Spleen (tissue), 11 donors: ENCODE measurements at regions not wholly inside any gene's neighbourhood (a gene's known extent, or its start where the extent isn't known, plus 50 kb on each side); places are given as distances from the start of the nearest gene placed in this dataset.

Source experiments
- DNase-seq: peaks from one replicate; pipeline ENCODE4 v3.0.0-alpha.2; 2020
- H3K27ac ChIP-seq, 8 donors: fragments of 200-600 bp; sonication (generic) in 7 of 8; 1 replicate in 4 of 8; 2 replicates in 4 of 8; pipeline versions ENCODE4 v1.5.0 to v1.8.0; 2016 to 2021; ENCODE audit warnings: inconsistent platforms in 4 of 8, mild to moderate bottlenecking in 4 of 8, moderate library complexity in 1 of 8
- H3K27me3 ChIP-seq, 7 donors: fragments of 200-600 bp; sonication (generic) in 6 of 7; replicated peaks in 1 of 7; 1 replicate in 4 of 7; 2 replicates in 3 of 7; pipeline versions ENCODE4 v1.5.0 to v1.8.0; 2016 to 2021; ENCODE audit warnings: inconsistent platforms in 3 of 7, mild to moderate bottlenecking in 1 of 7
- H3K36me3 ChIP-seq, 6 donors: fragments of 200-600 bp; sonication (generic) in 5 of 6; 1 replicate in 4 of 6; 2 replicates in 2 of 6; pipeline versions ENCODE4 v1.5.0 to v1.8.0; 2016 to 2021; ENCODE audit warnings: inconsistent platforms in 2 of 6
- H3K4me1 ChIP-seq, 6 donors: fragments of 200-600 bp; sonication (generic) in 5 of 6; 1 replicate in 3 of 6; 2 replicates in 3 of 6; pipeline versions ENCODE4 v1.5.0 to v1.8.0; 2016 to 2021; ENCODE audit warnings: inconsistent platforms in 3 of 6
- H3K4me3 ChIP-seq, 8 donors: fragments of 200-600 bp; sonication (generic) in 7 of 8; 1 replicate in 4 of 8; 2 replicates in 4 of 8; pipeline versions ENCODE4 v1.5.0 to v1.8.0; 2016 to 2021; ENCODE audit warnings: inconsistent platforms in 4 of 8, mild to moderate bottlenecking in 4 of 8, moderate library complexity in 2 of 8
- H3K9me3 ChIP-seq, 8 donors: fragments of 200-600 bp; sonication (generic) in 7 of 8; 1 replicate in 4 of 8; 2 replicates in 4 of 8; pipeline versions ENCODE4 v1.5.0 to v1.8.0; 2016 to 2021; ENCODE audit warnings: inconsistent platforms in 4 of 8
- POLR2A ChIP-seq, 3 donors: fragments of 450-650 bp; IDR thresholded peaks; one replicate each; pipeline ENCODE4 v1.5.1; 2017; ENCODE audit warnings: antibody characterized with exemption in 3 of 3, mild to moderate bottlenecking in 1 of 3
- POLR2AphosphoS5 ChIP-seq, 3 donors: sonication (generic); formaldehyde crosslinking; IDR thresholded peaks; one replicate each; pipeline ENCODE4 v1.5.1; 2017; ENCODE audit warnings: antibody characterized with exemption in 3 of 3
- WGBS, 5 donors: extraction: QIAGEN DNeasy Blood & Tissue Kit in 3 of 5; methylation state at CpG; one replicate each; pipeline versions ENCODE4 v1.1.5 to v1.1.7; 2013 to 2018; 5-methylcytosine and 5-hydroxymethylcytosine counted together
- intact Hi-C: fragments of 100-400 bp; cut with DNase I; formaldehyde crosslinking; loops from one replicate; pipeline ENCODE4 v1.15.0; 2023; ENCODE audit warnings: low total_unique reads
- TF ChIP-seq, protein P1 (sequence below), 11 experiments: fragments of 200-600 bp in 7 of 11; fragments of 450-650 bp in 4 of 11; sonication (generic) in 4 of 11; IDR thresholded peaks in 8 of 11; conservative IDR thresholded peaks in 3 of 11; 1 replicate in 7 of 11; 2 replicates in 4 of 11; pipeline versions ENCODE4 v1.4.0 to v1.8.0; 2016 to 2021; ENCODE audit warnings: antibody characterized with exemption in 11 of 11, inconsistent platforms in 4 of 11, mild to moderate bottlenecking in 1 of 11
- donor health status: healthy with polysubstance abuse.
- donor health status: DM: no; HTN: no; CAD: no; lungs with moderate emphysema.
- donor health status: DM: no; HTN: no; CAD: no.
- donor health status: Bipolar disorder and iron deficiency.
- donor health status: healthy.
- donor health status: DM: no; HTN: no; CAD: no.
- donor health status: DM: yes; HTN: yes; CAD: no.

DNA sequence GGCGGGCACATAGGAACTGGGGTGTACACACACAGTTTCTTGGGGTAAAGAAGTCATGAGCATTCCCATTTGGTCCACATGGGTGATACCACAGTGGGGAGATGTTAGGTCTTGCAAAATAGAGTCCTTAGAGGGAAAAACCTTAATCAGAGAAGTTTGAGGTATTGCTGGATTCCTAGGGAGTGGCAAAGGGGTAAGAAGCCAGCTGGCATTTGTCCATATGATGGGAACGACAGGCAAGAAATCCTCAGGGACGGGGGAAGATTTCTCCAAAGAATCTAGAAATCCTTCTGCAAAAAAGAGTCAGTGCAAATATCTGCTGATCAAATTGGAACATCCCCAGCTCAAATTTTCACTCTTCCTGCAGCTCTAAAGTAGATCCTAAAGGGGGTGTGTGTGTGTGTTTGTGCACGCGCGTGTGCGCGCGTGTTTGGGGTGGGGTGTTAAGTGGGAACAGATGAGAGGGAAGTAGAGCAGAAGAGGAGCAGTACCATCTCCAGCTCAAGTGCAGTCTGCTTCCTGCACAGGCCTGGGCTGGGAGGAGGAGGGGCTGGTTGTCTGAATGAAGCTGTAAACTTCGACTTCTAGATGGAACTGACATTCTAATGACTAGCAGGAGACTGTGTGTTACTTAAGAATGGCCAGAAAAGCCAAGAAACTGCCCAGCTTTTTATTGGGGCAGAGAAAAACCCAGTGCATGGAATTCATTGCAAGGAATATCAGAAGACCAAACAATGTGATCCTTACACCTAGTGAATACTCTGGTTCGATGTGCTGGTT is 168.0 kb downstream of the SPP2 start:
- H3K27ac ChIP-seq, result no peak overlapping the region
- no peaks in the 10 kb centered on the region for H3K27me3 ChIP-seq
- no peak overlapping the region for H3K4me3 ChIP-seq
- H3K4me1 ChIP-seq, result peaks cover 0 to 19% (median 9%) of the 10 kb centered on the region in 6 donors
- intact Hi-C loops, result no loop called here
- no peak for DNase-seq
- no peak for TF ChIP-seq POLR2AphosphoS5 (IDR thresholded peaks at IDR 0.05)
- TF ChIP-seq, protein P1, sequence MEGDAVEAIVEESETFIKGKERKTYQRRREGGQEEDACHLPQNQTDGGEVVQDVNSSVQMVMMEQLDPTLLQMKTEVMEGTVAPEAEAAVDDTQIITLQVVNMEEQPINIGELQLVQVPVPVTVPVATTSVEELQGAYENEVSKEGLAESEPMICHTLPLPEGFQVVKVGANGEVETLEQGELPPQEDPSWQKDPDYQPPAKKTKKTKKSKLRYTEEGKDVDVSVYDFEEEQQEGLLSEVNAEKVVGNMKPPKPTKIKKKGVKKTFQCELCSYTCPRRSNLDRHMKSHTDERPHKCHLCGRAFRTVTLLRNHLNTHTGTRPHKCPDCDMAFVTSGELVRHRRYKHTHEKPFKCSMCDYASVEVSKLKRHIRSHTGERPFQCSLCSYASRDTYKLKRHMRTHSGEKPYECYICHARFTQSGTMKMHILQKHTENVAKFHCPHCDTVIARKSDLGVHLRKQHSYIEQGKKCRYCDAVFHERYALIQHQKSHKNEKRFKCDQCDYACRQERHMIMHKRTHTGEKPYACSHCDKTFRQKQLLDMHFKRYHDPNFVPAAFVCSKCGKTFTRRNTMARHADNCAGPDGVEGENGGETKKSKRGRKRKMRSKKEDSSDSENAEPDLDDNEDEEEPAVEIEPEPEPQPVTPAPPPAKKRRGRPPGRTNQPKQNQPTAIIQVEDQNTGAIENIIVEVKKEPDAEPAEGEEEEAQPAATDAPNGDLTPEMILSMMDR (IDR thresholded peaks at IDR 0.05 in 8 of 11, conservative IDR thresholded peaks at IDR 0.05 in 3 of 11), result no peak
- no peak for TF ChIP-seq POLR2A (IDR thresholded peaks at IDR 0.05)
- H3K36me3 ChIP-seq, result no peaks in the 10 kb centered on the region
- WGBS, 5 donors, result 35 to 59% (median 45%) methylated on average over 11 of the region's 11 CpGs
- no peaks in the 10 kb centered on the region for H3K9me3 ChIP-seq

DNA sequence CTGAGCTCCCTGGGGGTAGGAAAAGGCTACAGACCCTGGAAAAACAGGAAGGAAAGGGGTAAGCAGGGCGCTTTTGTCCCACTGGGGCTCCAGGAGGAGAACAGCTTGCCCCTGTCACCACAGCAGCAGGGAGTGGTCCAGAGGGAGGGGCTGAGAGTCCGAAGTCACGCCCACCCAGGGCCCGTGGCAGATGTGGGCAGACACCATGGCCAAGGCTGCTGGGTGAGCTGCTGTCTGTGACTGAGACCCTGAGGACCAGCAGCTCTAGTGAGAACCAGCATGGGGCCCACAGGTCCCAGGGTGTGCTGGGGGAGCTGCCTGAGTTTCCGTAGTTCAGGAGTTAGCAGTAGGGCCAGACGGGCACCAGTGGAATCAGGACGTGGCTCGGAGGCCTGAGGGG is 162.0 kb downstream of the SPP2 start:
- WGBS, 5 donors, result 75 to 82% (median 76%) methylated on average over 8 of the region's 8 CpGs
- Histone ChIP-seq H3K9me3 (peaks cover 0 to 1% (median 0%) of the 10 kb centered on the region in 8 donors), H3K4me3 (no peak overlapping the region), H3K27me3 (peaks cover 0 to 11% (median 0%) of the 10 kb centered on the region in 7 donors), H3K4me1 (peaks cover 0 to 9% (median 2%) of the 10 kb centered on the region in 6 donors), H3K36me3 (no peaks in the 10 kb centered on the region), H3K27ac (peak overlapping the region in 5 of 8 donors; percentile 46 to 66 (median 59))
- TF ChIP-seq POLR2A (IDR thresholded peaks at IDR 0.05) (no peak), POLR2AphosphoS5 (IDR thresholded peaks at IDR 0.05) (no peak)
- TF ChIP-seq, protein P1 (IDR thresholded peaks at IDR 0.05 in 8 of 11, conservative IDR thresholded peaks at IDR 0.05 in 3 of 11), result no peak
- intact Hi-C loops, result no loop called here
- DNase-seq, result no peak

DNA sequence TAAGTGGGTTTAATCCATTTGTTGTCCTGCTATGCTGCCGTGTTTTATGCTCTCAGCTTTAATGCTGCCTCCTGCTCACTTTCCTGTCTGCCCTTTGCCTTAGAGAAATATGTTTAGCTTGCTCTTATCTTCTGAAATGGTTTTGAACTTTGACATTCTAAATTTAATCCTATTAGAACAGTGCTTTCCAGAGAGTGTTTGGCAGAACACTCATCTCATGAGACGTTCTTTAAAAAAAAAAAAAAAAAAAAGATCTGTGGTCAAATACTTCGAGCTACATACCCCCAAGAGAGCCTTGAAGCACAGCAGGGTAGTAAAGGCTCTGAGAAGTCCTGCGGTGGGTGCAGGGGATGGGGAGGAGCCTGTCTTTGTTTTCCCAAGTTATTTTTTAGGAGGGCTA is 161.3 kb downstream of the SPP2 start:
- Histone ChIP-seq H3K4me3 (no peak overlapping the region), H3K36me3 (no peaks in the 10 kb centered on the region), H3K4me1 (peaks cover 0 to 5% (median 2%) of the 10 kb centered on the region in 6 donors), H3K27me3 (peaks cover 0 to 11% (median 0%) of the 10 kb centered on the region in 7 donors), H3K27ac (peak overlapping the region in 6 of 8 donors; percentile 46 to 67 (median 61)), H3K9me3 (peaks cover 0 to 9% (median 5%) of the 10 kb centered on the region in 8 donors)
- intact Hi-C loops, result no loop called here
- no peak for TF ChIP-seq POLR2A (IDR thresholded peaks at IDR 0.05)
- TF ChIP-seq, protein P1 (IDR thresholded peaks at IDR 0.05 in 8 of 11, conservative IDR thresholded peaks at IDR 0.05 in 3 of 11), result no peak
- TF ChIP-seq POLR2AphosphoS5 (IDR thresholded peaks at IDR 0.05), result no peak
- no peak for DNase-seq
- WGBS, 5 donors, result 52 to 64% (median 56%) methylated on average over 4 of the region's 4 CpGs

DNA sequence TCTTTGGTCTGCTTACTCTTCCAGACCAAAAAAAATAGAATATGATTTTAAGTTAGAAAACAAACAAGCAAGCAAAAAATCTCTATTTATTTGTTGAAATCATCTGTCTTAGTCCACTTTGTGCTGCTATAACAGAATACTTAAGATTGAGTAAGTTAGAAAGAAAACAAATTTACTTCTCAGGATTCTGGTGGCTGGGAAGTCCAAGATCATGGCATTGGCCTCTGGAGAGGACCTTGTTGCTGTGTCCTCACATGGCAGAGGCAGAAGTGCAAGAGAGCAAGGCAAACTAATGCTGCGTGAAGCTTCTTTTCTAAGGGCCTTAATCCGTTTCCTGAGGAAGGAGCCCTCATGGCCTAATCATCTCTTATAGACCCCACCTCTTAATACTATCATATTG is 156.2 kb downstream of the SPP2 start:
- no peaks in the 10 kb centered on the region for H3K36me3 ChIP-seq

More for the DNA sequence above, 156.2 kb downstream of the SPP2 start:
- DNase-seq, result no peak
- intact Hi-C loops, result no loop called here
- 87 to 100% (median 93%) methylated on average over 2 of the region's 2 CpGs for WGBS, 5 donors
- Histone ChIP-seq H3K9me3 (peaks cover 0 to 26% (median 14%) of the 10 kb centered on the region in 8 donors), H3K4me1 (peaks cover 0 to 5% (median 0%) of the 10 kb centered on the region in 6 donors), H3K27ac (no peak overlapping the region), H3K27me3 (no peaks in the 10 kb centered on the region), H3K4me3 (no peak overlapping the region)
- TF ChIP-seq, protein P1 (IDR thresholded peaks at IDR 0.05 in 8 of 11, conservative IDR thresholded peaks at IDR 0.05 in 3 of 11), result no peak
- TF ChIP-seq POLR2A (IDR thresholded peaks at IDR 0.05) (no peak), POLR2AphosphoS5 (IDR thresholded peaks at IDR 0.05) (no peak)
